ENCODE measurements at regions not wholly inside any gene's neighbourhood (a gene's known extent, or its start where the extent isn't known, plus 50 kb on each side); places are given as distances from the start of the nearest gene placed in this dataset.

DNA sequence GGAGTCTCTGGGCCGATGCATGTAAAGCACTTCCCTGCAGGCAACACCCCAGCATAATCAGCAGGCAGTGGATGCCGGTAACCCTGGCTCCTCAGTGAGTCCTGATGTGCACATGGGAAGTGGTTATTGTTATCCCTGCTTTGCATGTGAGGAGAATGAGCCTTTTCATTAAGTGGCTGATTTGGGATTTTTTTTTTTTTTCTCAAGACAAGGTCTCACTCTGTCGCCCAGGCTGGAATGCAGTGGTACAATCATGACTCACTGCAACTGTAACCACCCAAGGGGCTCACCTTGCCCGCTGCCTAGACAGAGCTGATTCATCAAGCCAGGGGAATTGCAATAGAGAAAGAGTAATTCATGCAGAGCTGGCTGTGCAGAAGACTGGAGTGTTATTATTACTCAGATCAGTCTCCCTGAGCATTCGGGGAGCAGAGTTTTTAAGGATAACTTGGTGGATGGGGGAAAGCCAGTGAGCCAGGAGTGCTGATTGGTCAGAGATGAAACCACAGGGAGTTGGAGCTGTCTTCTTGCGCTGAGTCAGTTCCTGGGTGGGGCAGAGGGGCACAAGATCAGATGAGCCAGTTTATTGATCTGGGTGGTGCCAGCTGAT is 95.4 kb downstream of the SOCS6 start:
- H3K9ac ChIP-seq (ENCODE audit: low read depth, low read length) = no peak overlapping the region
- H3K9me3 ChIP-seq (ENCODE audit: control insufficient read depth, insufficient read depth, low read length) = no peaks in the 10 kb centered on the region
- H3K4me1 ChIP-seq (ENCODE audit: control insufficient read depth, insufficient read depth, low read length) = no peaks in the 10 kb centered on the region
- no peak overlapping the region for H3K4me3 ChIP-seq (ENCODE audit: low read depth, low read length)
- no peaks in the 10 kb centered on the region for H3K27me3 ChIP-seq (ENCODE audit: control insufficient read depth, insufficient read depth, low read length)
- no peaks in the 10 kb centered on the region for H3K36me3 ChIP-seq (ENCODE audit: control insufficient read depth, insufficient read depth, low read length)

DNA sequence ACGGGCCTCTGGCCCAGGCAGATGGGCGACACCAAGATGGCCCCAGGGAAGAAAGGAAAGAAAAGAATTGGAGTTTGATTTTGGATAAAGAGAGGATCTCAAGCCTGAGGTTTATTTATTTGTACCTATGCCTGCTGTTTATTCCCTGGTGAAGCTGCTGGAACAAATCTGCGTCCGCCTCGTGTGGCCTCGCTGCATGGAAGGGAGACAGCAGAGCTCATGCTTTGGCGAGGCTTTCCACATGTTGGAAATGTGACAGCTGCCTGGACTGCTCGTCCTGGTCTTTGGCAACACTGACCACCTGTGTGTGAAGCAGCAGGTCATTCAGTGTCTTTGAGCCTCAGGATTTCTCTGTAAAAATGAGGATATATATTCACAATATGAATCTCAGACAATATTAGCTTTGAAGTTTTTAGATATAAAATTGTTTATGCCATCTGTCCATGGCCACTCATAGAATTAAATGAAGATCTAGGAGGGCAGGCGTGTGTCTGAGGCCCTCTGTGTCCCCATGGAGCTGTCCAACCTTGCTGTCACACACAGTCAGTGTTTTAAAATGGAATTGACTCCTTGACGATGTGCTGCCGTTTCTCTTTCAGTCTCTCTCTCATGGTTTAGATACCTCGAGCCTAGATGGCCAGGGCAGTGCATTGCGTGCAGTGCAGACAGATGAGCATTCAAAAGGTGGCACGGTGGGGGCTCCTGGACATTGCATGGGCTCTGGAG is 94.3 kb downstream of the SOCS6 start:
- no peak overlapping the region for H3K4me3 ChIP-seq (ENCODE audit: low read depth, low read length)
- H3K9ac ChIP-seq (ENCODE audit: low read depth, low read length) = no peak overlapping the region
- H3K36me3 ChIP-seq (ENCODE audit: control insufficient read depth, insufficient read depth, low read length) = no peaks in the 10 kb centered on the region
- H3K9me3 ChIP-seq (ENCODE audit: control insufficient read depth, insufficient read depth, low read length) = no peaks in the 10 kb centered on the region
- no peaks in the 10 kb centered on the region for H3K27me3 ChIP-seq (ENCODE audit: control insufficient read depth, insufficient read depth, low read length)
- no peaks in the 10 kb centered on the region for H3K4me1 ChIP-seq (ENCODE audit: control insufficient read depth, insufficient read depth, low read length)

DNA sequence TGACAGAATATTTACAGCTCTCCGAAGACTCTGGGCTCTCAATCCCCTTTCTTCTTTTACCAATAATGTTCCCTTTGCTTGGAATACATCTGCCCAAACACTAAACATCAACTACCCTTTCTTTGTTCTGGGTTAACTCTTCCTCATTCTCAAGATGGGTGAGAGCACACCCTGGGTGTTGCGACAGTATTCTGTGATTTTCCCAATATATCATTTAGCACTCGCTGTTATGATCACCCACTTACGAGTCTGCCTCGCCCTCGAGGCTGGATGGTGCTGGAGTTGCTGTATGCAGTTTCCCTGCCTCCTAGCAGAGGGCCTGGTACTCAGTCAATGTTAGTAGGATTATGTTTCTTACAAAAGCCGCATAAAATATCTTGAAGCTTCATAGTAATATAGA is 93.2 kb downstream of the SOCS6 start:
- H3K4me3 ChIP-seq (ENCODE audit: low read depth, low read length) = no peak overlapping the region
- no peaks in the 10 kb centered on the region for H3K27me3 ChIP-seq (ENCODE audit: control insufficient read depth, insufficient read depth, low read length)
- H3K9ac ChIP-seq (ENCODE audit: low read depth, low read length) = no peak overlapping the region
- H3K4me1 ChIP-seq (ENCODE audit: control insufficient read depth, insufficient read depth, low read length) = no peaks in the 10 kb centered on the region
- H3K36me3 ChIP-seq (ENCODE audit: control insufficient read depth, insufficient read depth, low read length) = no peaks in the 10 kb centered on the region
- no peaks in the 10 kb centered on the region for H3K9me3 ChIP-seq (ENCODE audit: control insufficient read depth, insufficient read depth, low read length)

DNA sequence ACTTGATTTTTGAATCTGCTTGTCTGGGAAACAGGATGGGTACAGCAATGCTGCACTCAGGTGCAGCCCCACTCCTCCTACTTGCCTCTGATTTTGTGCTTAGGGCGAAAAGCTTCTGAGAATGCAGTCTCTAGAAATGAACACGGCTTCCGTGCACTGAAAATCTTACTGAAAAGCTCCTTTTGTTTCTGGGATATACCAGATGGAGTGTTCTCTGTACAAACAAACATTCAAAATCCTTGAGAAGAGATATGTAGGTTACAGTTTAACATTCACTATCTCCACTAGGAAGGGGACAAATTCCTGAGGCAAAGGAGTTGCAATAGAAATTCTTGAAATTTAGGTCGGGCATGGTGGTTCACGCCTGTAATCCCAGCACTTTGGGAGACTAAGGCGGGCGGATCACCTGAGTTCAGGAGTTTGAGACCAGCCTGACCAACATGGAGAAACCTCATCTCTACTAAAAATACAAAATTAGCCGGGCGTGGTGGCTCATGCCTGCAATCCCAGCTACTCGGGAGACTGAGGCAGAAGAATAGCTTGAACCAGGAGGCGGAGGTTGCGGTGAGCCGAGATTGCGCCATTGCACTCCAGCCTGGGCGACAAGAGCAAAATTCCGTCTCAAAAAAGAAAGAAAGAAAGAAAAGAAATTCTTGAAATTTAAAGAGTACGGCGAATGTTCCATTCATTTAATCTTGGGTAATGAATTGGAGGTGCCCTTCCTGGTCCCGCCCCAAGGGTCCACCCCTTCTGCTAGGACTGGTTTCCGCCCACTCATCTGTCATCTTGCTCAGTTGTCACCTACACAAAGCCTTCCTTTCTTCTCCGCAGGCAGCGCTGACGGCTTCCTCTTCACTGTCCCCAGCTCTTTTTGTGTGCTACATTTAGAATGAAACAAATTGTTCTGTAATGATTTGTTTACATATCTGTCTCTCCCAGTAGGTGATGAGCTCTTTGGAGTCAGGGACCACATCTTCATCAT is 92.4 kb downstream of the SOCS6 start:
- Histone ChIP-seq H3K9ac (ENCODE audit: low read depth, low read length) (no peak overlapping the region), H3K4me3 (ENCODE audit: low read depth, low read length) (no peak overlapping the region), H3K4me1 (ENCODE audit: control insufficient read depth, insufficient read depth, low read length) (no peaks in the 10 kb centered on the region)

More for the DNA sequence above, 92.4 kb downstream of the SOCS6 start:
- Histone ChIP-seq H3K9me3 (ENCODE audit: control insufficient read depth, insufficient read depth, low read length) (no peaks in the 10 kb centered on the region), H3K27me3 (ENCODE audit: control insufficient read depth, insufficient read depth, low read length) (no peaks in the 10 kb centered on the region), H3K36me3 (ENCODE audit: control insufficient read depth, insufficient read depth, low read length) (no peaks in the 10 kb centered on the region)
